AG04450 (cell line): ENCODE measurements at regions not wholly inside any gene's neighbourhood (a gene's known extent, or its start where the extent isn't known, plus 50 kb on each side); places are given as distances from the start of the nearest gene placed in this dataset.

Experiments
- CTCF ChIA-PET: fragments of 300-600, 350-600 bp; formaldehyde crosslinking; extraction: SDS; loops from one replicate; lab custom pipeline; 2022; ENCODE audit warnings: antibody characterized with exemption, inconsistent platforms; lab: Charles Lee
- POLR2A ChIA-PET: fragments of 350-600 bp; formaldehyde crosslinking; extraction: SDS; loops from one replicate; lab custom pipeline; 2021; ENCODE audit warnings: antibody characterized with exemption, inconsistent platforms; lab: Yijun Ruan, JAX
- DNase-seq: peaks from one replicate; pipeline ENCODE4 v3.0.0-alpha.2; 2011; ENCODE audit warnings: low read depth, low spot score
- H3K27ac ChIP-seq: one replicate; pipeline ENCODE4 v1.5.1; 2012; ENCODE audit warnings: low read depth, low read length, control low read depth
- H3K27me3 ChIP-seq: one replicate; pipeline ENCODE4 v1.6.0; 2012; ENCODE audit warnings: low read length; ENCODE audit not compliant: control insufficient read depth, insufficient read depth
- H3K4me3 ChIP-seq: 2 replicates; pipeline ENCODE4 v1.5.1; 2011; ENCODE audit warnings: mild to moderate bottlenecking, low read depth, low read length, control low read depth
- H3K9me3 ChIP-seq: 2 replicates; pipeline ENCODE4 v1.5.1; 2012; ENCODE audit warnings: low read length; ENCODE audit not compliant: control insufficient read depth, insufficient read depth
- TF ChIP-seq, protein P1 (sequence below): IDR thresholded peaks from 2 replicates; pipeline ENCODE4 v1.5.1; 2011; ENCODE audit warnings: low read depth, low read length, control low read depth, inconsistent platforms

DNA sequence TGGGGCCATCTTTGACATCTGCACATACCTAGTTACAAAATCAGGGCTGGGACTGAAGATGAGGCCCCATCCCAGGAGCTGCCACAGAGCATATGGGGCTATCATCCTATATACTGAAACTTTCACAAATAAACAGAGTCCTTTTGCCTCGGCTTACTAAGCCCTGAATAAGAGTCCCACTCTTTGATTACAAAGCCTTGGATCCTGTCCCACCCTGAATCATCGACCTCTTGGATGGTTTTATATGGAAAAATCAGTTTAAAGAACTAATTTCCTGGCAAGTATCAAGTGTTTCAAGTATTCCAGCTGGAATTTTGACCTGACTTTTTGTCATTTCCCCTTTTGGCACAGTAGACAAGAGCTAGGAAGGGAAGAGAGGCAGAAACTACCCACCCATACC is 331.3 kb upstream of the FRG2C start:
- ChIA-PET POLR2A (interaction anchor here (0.7 kb wide), 1 partner anchor 100 kb away, joined by 3 read pairs; no protein-coding TSS in a partner anchor), CTCF (no interaction called here)
- Histone ChIP-seq H3K27me3 (peaks cover 4% of the 10 kb centered on the region), H3K27ac (no peak overlapping the region), H3K9me3 (no peaks in the 10 kb centered on the region), H3K4me3 (no peak overlapping the region)
- DNase-seq = peak; percentile 29
- TF ChIP-seq, protein P1, sequence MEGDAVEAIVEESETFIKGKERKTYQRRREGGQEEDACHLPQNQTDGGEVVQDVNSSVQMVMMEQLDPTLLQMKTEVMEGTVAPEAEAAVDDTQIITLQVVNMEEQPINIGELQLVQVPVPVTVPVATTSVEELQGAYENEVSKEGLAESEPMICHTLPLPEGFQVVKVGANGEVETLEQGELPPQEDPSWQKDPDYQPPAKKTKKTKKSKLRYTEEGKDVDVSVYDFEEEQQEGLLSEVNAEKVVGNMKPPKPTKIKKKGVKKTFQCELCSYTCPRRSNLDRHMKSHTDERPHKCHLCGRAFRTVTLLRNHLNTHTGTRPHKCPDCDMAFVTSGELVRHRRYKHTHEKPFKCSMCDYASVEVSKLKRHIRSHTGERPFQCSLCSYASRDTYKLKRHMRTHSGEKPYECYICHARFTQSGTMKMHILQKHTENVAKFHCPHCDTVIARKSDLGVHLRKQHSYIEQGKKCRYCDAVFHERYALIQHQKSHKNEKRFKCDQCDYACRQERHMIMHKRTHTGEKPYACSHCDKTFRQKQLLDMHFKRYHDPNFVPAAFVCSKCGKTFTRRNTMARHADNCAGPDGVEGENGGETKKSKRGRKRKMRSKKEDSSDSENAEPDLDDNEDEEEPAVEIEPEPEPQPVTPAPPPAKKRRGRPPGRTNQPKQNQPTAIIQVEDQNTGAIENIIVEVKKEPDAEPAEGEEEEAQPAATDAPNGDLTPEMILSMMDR = no peak

DNA sequence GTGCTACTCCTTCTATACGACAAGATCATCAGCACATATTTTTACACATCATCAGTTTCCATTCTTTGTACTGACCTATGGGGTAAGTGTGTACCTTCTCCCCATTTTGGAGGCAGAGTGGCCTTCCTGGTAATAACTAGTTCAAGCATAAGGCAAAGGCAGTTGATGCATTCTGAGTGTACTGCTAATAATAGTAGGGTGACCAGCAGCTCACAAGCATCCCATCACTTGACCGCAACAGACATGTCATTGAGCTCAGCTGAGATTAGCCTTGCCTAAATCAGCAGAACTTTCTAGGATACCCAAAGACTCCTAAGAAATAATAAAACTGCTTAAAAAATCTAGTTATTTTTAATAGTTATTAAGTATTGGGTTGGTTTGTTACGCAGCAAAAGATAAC is 329.8 kb upstream of the FRG2C start:
- Histone ChIP-seq H3K27ac (no peak overlapping the region), H3K9me3 (no peaks in the 10 kb centered on the region), H3K27me3 (peaks cover 2% of the 10 kb centered on the region), H3K4me3 (no peak overlapping the region)
- ChIA-PET CTCF (no interaction called here), POLR2A (no interaction called here)
- TF ChIP-seq, protein P1 = no peak
- DNase-seq = no peak

DNA sequence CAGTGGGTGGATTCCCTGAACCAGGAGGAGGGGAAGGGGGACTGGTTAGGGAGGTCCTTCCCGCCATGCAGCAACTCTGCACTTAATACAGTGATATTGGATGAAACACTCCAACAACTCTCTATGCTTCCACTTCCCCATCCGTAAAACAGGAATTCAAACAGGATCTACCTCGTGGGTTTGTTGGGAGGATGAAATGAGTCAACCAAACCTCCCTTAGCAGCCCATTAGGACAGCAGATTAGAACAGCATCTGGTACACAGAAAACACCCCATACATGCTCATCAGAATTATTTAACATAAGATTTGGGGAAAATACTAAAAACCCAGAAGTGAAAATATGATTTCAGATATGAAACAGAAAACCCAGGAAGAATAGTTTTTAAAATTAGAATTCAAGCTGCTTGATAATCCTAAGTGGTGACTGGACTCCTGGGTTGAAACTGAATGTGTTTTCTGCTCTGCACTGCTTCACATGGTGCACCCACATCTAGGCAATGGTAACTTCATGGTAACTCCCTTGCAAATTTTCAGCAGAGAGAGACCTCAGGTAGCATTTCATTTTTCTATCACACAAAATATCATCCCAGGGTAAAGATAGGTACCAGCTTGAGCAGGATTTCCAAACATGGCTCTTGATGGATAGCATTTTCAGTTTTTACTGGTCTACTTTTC is 326.8 kb upstream of the FRG2C start:
- ChIA-PET POLR2A (no interaction called here), CTCF (interaction anchor here (0.6 kb wide), 1 partner anchor 44 kb away, joined by 3 read pairs; no protein-coding TSS in a partner anchor)
- DNase-seq = no peak
- H3K4me3 ChIP-seq = no peak overlapping the region
- TF ChIP-seq, protein P1 = no peak
- H3K9me3 ChIP-seq = no peaks in the 10 kb centered on the region
- H3K27ac ChIP-seq = no peak overlapping the region
- peaks cover 5% of the 10 kb centered on the region for H3K27me3 ChIP-seq

DNA sequence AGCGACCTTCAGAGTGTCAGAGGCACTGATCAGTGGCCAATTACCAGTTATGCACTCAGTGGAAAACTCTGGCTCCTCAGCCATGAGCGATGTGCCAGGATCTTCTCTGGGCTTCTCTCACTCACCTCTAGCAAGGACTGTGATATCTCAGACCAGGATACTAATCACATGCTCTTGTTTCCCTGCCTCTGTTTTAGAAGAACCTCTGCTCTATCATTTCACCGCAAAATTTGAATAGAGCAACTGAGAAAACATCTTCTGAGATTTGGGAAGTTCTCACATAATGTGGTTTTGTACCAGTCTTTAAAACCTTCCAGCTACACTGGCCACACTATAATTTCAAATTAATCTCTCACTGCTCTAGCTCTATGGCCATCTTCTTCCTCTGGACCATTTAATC is 325.8 kb upstream of the FRG2C start:
- no peak overlapping the region for H3K27ac ChIP-seq
- TF ChIP-seq, protein P1 = no peak
- H3K4me3 ChIP-seq = no peak overlapping the region
- ChIA-PET POLR2A (no interaction called here), CTCF (no interaction called here)
- peaks cover 8% of the 10 kb centered on the region for H3K27me3 ChIP-seq
- H3K9me3 ChIP-seq = no peaks in the 10 kb centered on the region
- DNase-seq = no peak

DNA sequence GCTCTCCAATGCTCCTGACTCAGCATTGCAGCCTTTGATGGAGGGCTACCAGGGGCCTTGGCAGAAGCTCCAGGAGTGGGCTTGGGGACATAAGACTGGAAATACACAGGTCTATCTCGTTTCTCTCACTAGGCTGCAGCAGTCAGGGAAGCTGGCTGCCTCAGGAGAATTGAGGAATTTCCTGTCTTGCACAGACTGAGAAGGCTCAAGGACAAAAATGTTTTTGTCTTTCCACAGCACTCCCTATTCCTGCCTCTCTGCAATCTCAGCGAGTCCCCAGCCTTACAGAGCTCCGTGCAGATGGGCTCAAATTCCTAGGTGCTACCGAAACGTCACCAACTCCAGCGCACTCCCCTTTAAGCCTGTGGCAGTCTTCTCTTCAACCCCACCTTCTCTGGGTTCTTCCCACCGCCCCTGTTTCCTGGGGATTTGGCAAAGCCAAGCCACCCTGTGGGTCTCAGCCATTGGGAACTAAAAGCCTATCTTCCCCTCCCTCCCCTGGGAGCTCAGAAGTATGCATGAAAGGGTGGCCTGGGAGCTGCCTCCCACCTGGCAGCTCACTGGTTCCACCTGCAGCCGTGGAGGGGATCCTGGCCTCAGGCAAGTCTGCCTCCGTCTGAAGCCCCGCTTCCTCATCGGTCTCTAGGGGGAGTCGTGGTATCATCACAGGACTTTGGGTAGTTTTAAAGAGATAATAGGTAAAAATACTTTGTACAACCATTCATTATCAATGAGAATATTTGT is 322.6 kb upstream of the FRG2C start:
- TF ChIP-seq, protein P1 = 0 out of 2 replicates have a peak, but pooled peaks have one; percentile 8
- Histone ChIP-seq H3K9me3 (no peaks in the 10 kb centered on the region), H3K27me3 (peaks cover 12% of the 10 kb centered on the region), H3K27ac (no peak overlapping the region), H3K4me3 (no peak overlapping the region)
- no peak for DNase-seq
- POLR2A ChIA-PET = no interaction called here
- CTCF ChIA-PET = no interaction called here
